ENCODE measurements at regions not wholly inside any gene's neighbourhood (a gene's known extent, or its start where the extent isn't known, plus 50 kb on each side); places are given as distances from the start of the nearest gene placed in this dataset.

- TF ChIP-seq, protein P1, sequence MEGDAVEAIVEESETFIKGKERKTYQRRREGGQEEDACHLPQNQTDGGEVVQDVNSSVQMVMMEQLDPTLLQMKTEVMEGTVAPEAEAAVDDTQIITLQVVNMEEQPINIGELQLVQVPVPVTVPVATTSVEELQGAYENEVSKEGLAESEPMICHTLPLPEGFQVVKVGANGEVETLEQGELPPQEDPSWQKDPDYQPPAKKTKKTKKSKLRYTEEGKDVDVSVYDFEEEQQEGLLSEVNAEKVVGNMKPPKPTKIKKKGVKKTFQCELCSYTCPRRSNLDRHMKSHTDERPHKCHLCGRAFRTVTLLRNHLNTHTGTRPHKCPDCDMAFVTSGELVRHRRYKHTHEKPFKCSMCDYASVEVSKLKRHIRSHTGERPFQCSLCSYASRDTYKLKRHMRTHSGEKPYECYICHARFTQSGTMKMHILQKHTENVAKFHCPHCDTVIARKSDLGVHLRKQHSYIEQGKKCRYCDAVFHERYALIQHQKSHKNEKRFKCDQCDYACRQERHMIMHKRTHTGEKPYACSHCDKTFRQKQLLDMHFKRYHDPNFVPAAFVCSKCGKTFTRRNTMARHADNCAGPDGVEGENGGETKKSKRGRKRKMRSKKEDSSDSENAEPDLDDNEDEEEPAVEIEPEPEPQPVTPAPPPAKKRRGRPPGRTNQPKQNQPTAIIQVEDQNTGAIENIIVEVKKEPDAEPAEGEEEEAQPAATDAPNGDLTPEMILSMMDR (IDR thresholded peaks at IDR 0.05; ENCODE audit: poor library complexity), result no peak
- TF ChIP-seq EZH2 (IDR thresholded peaks at IDR 0.05; ENCODE audit: borderline replicate concordance), result no peak
These were observed 60.1 kb downstream of the NABP1 start for GRCh38 chr2:191738003-191738402.
